Sigmoid colon (tissue), 4 donors: ENCODE measurements at regions not wholly inside any gene's neighbourhood (a gene's known extent, or its start where the extent isn't known, plus 50 kb on each side); places are given as distances from the start of the nearest gene placed in this dataset.

ENCODE experiments used
- EP300 ChIP-seq, 4 donors: sonication (generic); formaldehyde crosslinking; IDR thresholded peaks; one replicate each; pipeline ENCODE4 v1.6.1; 2017; ENCODE audit warnings: antibody characterized with exemption in 4 of 4
- POLR2AphosphoS5 ChIP-seq, 4 donors: sonication (generic); formaldehyde crosslinking; IDR thresholded peaks; one replicate each; pipeline ENCODE4 v1.6.1; 2017; ENCODE audit warnings: antibody characterized with exemption in 4 of 4
- TF ChIP-seq, protein P1 (sequence below), 4 experiments: fragments of 450-650 bp in 3 of 4; fragments of 200-600 bp in 1 of 4; IDR thresholded peaks; one replicate each; pipeline ENCODE4 v1.5.1; 2016 to 2019; ENCODE audit warnings: antibody characterized with exemption in 4 of 4, mild to moderate bottlenecking in 3 of 4, moderate library complexity in 2 of 4

DNA sequence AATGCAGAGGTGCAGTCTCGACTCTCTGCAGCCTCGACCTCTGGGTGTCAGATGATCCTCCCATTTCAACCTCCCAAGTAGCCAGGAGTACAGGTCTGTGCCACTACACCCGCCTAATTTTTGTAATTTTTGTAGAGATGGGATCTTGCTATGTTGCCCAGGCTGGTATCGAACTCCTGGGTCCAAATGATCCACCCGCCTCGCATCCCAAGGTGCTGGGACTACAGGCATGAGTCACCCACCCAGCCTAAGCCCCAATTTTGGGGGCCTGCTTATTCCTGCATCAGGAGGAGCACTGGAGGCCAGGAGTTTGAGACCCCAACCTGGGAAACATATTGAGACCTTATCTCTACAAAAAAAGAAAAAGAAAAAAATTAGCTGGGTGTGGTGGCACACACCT, 80.1 kb upstream of the ADGRE5 start:
- TF ChIP-seq POLR2AphosphoS5 (IDR thresholded peaks at IDR 0.05), result no peak
- no peak for TF ChIP-seq EP300 (IDR thresholded peaks at IDR 0.05)
- TF ChIP-seq, protein P1, sequence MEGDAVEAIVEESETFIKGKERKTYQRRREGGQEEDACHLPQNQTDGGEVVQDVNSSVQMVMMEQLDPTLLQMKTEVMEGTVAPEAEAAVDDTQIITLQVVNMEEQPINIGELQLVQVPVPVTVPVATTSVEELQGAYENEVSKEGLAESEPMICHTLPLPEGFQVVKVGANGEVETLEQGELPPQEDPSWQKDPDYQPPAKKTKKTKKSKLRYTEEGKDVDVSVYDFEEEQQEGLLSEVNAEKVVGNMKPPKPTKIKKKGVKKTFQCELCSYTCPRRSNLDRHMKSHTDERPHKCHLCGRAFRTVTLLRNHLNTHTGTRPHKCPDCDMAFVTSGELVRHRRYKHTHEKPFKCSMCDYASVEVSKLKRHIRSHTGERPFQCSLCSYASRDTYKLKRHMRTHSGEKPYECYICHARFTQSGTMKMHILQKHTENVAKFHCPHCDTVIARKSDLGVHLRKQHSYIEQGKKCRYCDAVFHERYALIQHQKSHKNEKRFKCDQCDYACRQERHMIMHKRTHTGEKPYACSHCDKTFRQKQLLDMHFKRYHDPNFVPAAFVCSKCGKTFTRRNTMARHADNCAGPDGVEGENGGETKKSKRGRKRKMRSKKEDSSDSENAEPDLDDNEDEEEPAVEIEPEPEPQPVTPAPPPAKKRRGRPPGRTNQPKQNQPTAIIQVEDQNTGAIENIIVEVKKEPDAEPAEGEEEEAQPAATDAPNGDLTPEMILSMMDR (IDR thresholded peaks at IDR 0.05), result no peak
